Body of pancreas (tissue), 4 donors: ENCODE measurements at regions not wholly inside any gene's neighbourhood (a gene's known extent, or its start where the extent isn't known, plus 50 kb on each side); places are given as distances from the start of the nearest gene placed in this dataset.
"Not testable (repeated sequence)": the region's sequence is repeated elsewhere in the genome, so short reads cannot be mapped to it uniquely, and the experiment has no call there.

Experiments
- ATAC-seq: fragments of 150-250 bp; one replicate; pipeline ENCODE4 v1.9.1; 2016
- DNase-seq, 4 donors: peaks; one replicate each; pipeline ENCODE4 v3.0.0-alpha.2; 2019
- H3K27ac ChIP-seq, 4 donors: fragments of 200-600 bp; sonication (generic); 1 replicate in 3 of 4; 2 replicates in 1 of 4; pipeline versions ENCODE4 v1.5.1 to v1.6.1; 2016 to 2019; ENCODE audit warnings: mild to moderate bottlenecking in 1 of 4, mixed read lengths in 1 of 4, moderate library complexity in 1 of 4
- H3K27me3 ChIP-seq, 2 donors: fragments of 200-600 bp; sonication (generic); one replicate each; pipeline ENCODE4 v1.6.0; 2016; ENCODE audit warnings: mild to moderate bottlenecking in 1 of 2
- H3K36me3 ChIP-seq, 2 donors: fragments of 200-600 bp; sonication (generic); replicated peaks in 1 of 2; 2 replicates each; pipeline ENCODE4 v1.5.1; 2016; ENCODE audit warnings: low read depth in 2 of 2; ENCODE audit not compliant: insufficient read depth in 1 of 2
- H3K4me1 ChIP-seq: fragments of 200-600 bp; sonication (generic); one replicate; pipeline ENCODE4 v1.6.0; 2016
- H3K4me3 ChIP-seq, 2 donors: fragments of 200-600 bp; sonication (generic); 1 replicate in 1 of 2; 2 replicates in 1 of 2; pipeline ENCODE4 v1.5.1; 2016 to 2019
- H3K9me3 ChIP-seq, 3 donors: fragments of 200-600 bp; sonication (generic); 1 replicate in 2 of 3; 2 replicates in 1 of 3; pipeline ENCODE4 v1.5.1; 2016
- CTCF ChIP-seq, 7 experiments: fragments of 450-650 bp in 4 of 7; fragments of 200-600 bp in 3 of 7; sonication (generic) in 3 of 7; IDR thresholded peaks; one replicate each; pipeline ENCODE4 v1.5.1; 2016 to 2019; ENCODE audit warnings: antibody characterized with exemption in 7 of 7
- POLR2A ChIP-seq, 3 donors: fragments of 450-650 bp; IDR thresholded peaks; one replicate each; pipeline ENCODE4 v1.6.1; 2016; ENCODE audit warnings: antibody characterized with exemption in 3 of 3, mild to moderate bottlenecking in 2 of 3
- WGBS, 2 donors: methylation state at CpG; one replicate each; pipeline ENCODE4 v1.1.5; 2017; 5-methylcytosine and 5-hydroxymethylcytosine counted together
- intact Hi-C: fragments of 100-400 bp; cut with DNase I; formaldehyde crosslinking; loops from one replicate; pipeline ENCODE4 v1.15.1; 2023

GRCh38 chr3:75894234-75894633, 108.9 kb upstream of the ZNF717 start:
- 17 to 38% methylated on average over 1 of the region's 1 CpG for WGBS, 2 donors
- Histone ChIP-seq H3K9me3 (no peaks in the 10 kb centered on the region), H3K27me3 (no peaks in the 10 kb centered on the region), H3K4me3 (no peak overlapping the region), H3K4me1 (no peaks in the 10 kb centered on the region), H3K27ac (no peak overlapping the region), H3K36me3 (no peaks in the 10 kb centered on the region)
- TF ChIP-seq CTCF (IDR thresholded peaks at IDR 0.05) (no peak), POLR2A (IDR thresholded peaks at IDR 0.05) (no peak)
- intact Hi-C loops = no loop called here
- no peak for ATAC-seq
- DNase-seq = no peak

- 74 to 76% methylated on average over 4 of the region's 4 CpGs for WGBS, 2 donors
- no peak for ATAC-seq
- no peak for DNase-seq
- TF ChIP-seq CTCF (IDR thresholded peaks at IDR 0.05) = no peak
- TF ChIP-seq POLR2A (IDR thresholded peaks at IDR 0.05) = no peak
- no peaks in the 10 kb centered on the region for H3K9me3 ChIP-seq
- no peaks in the 10 kb centered on the region for H3K27me3 ChIP-seq
- no peaks in the 10 kb centered on the region for H3K4me1 ChIP-seq
- H3K4me3 ChIP-seq = no peak overlapping the region
- H3K27ac ChIP-seq = no peak overlapping the region
- H3K36me3 ChIP-seq = no peaks in the 10 kb centered on the region
- intact Hi-C loops = no loop called here
These were observed 110.9 kb upstream of the ZNF717 start for GRCh38 chr3:75896265-75896664.

- ATAC-seq, H3K36me3 ChIP-seq, DNase-seq, H3K27ac ChIP-seq, intact Hi-C loops, H3K4me3 ChIP-seq, H3K9me3 ChIP-seq, H3K4me1 ChIP-seq, H3K27me3 ChIP-seq: not testable (repeated sequence)
- WGBS, 2 donors = 51 to 55% methylated on average over 4 of the region's 4 CpGs
These were observed 116.1 kb upstream of the ZNF717 start for GRCh38 chr3:75901446-75901845.

- peak; percentile 3 to 34 (median 13) for DNase-seq
- Histone ChIP-seq H3K4me3 (no peak overlapping the region), H3K36me3 (no peaks in the 10 kb centered on the region), H3K27ac (no peak overlapping the region), H3K27me3 (no peaks in the 10 kb centered on the region), H3K9me3 (no peaks in the 10 kb centered on the region), H3K4me1 (no peaks in the 10 kb centered on the region)
- peak; percentile 30 for ATAC-seq
- WGBS, 2 donors = 0 to 1% methylated on average over 29 to 37 of the region's 37 CpGs
- TF ChIP-seq POLR2A (IDR thresholded peaks at IDR 0.05) (no peak), CTCF (IDR thresholded peaks at IDR 0.05) (no peak)
- intact Hi-C loops = no loop called here
These were observed 121.3 kb upstream of the ZNF717 start for GRCh38 chr3:75906555-75907112.

GRCh38 chr3:75913800-75914350, 128.5 kb upstream of the ZNF717 start:
- no peaks in the 10 kb centered on the region for H3K27me3 ChIP-seq
- no peaks in the 10 kb centered on the region for H3K4me1 ChIP-seq
- TF ChIP-seq CTCF (IDR thresholded peaks at IDR 0.05) (no peak), POLR2A (IDR thresholded peaks at IDR 0.05) (no peak)
- H3K36me3 ChIP-seq = no peaks in the 10 kb centered on the region
- H3K9me3 ChIP-seq = no peaks in the 10 kb centered on the region
- intact Hi-C loops = no loop called here
- ATAC-seq = no peak
- WGBS, 2 donors = 30 to 32% methylated on average over 2 of the region's 2 CpGs
- H3K27ac ChIP-seq = no peak overlapping the region
- DNase-seq = no peak
- H3K4me3 ChIP-seq = no peak overlapping the region

GRCh38 chr3:75914741-75915140, 129.4 kb upstream of the ZNF717 start:
- intact Hi-C loops, H3K27ac ChIP-seq, ATAC-seq, DNase-seq, H3K27me3 ChIP-seq, H3K4me3 ChIP-seq, H3K9me3 ChIP-seq, H3K4me1 ChIP-seq, H3K36me3 ChIP-seq: not testable (repeated sequence)
- 61 to 64% methylated on average over 3 of the region's 3 CpGs for WGBS, 2 donors
